HL-60/S4 treated with retinoic acid at 250 ng/mL for 4 days and 3 days (cell line): ENCODE measurements at regions not wholly inside any gene's neighbourhood (a gene's known extent, or its start where the extent isn't known, plus 50 kb on each side); places are given as distances from the start of the nearest gene placed in this dataset.

Experiments used
- in situ Hi-C: fragments of 300-500 bp; cut with MboI; formaldehyde crosslinking; loops from 2 replicates; pipeline ENCODE4 v1.7.0; 2022; ENCODE audit warnings: low sequenced_read_pairs

DNA sequence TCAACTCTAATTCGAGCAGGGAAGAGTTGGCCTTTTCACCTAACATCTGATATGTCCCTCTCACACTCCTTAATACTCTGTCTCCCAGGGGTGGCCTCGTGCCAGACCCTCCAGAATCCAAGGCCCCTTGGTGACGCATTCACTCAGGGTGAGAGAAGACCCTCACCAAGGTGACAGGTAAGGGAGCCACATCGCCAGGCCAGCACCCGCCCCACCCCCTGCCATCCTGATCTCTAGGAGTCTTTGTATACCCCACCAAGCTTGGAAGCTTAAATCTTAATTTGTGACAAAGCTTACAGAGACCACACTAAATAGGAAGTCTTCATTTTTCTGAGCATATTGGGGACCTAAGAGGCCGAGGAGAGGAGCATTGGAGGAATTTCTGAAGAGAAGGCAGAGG is 286.1 kb downstream of the IRF8 start:
- in situ Hi-C loops, result no loop called here

DNA sequence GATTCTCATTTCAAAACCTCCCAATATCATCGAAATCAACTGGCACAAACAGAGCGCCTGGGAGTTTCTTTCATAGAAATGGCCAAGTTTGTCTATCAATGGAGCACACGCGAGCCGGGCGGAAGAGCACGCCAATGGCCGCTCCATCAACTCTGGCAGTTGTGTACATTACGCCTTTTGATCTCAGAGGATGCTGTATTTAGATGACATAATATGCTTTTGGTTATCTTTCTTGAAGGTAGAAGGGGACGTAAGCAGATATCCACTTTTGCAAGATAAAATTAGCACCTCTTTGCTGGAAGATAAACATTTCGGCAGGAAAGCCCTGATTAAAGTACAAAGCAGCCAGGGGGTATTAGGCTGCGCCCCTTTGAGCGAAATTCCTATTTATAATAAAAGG is 287.4 kb downstream of the IRF8 start:
- in situ Hi-C loops, result no loop called here

DNA sequence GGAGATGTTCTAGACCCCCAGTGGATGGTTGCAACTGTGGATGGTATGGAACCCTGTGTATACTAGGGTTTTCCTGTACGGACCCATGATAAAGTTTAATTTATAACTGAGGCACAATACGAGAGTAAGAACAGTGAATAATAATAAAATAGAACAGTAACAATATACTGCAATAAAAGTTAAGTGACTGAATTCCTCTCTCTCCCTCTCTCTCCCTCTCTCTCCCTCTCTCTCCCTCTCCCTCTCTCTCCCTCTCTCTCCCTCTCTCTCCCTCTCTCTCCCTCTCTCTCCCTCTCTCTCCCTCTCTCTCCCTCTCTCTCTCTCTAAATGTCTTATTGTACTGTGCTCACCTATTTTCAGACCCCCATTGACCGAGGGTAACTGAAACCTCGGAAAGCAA is 291.0 kb downstream of the IRF8 start:
- in situ Hi-C loops, result no loop called here

DNA sequence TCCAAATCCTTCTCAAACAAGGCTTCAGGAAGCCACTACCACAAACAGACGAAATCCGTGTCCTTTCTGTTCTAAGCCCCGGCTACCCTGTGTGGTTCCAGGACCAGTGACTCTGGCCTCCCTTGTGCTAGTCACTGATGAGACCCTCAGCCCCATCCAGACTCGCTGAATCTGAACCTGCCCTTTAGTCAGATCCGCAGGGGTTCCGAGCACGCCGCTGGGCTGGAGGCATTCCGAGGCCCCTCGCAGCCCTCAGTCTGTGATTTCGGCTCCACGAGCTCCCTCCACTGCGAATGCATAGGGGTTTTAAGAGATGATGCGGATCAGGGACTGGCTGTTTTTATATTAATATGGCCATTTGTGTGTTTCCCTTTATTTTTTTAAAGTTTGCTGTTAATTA is 292.7 kb downstream of the IRF8 start:
- in situ Hi-C loops, result no loop called here

DNA sequence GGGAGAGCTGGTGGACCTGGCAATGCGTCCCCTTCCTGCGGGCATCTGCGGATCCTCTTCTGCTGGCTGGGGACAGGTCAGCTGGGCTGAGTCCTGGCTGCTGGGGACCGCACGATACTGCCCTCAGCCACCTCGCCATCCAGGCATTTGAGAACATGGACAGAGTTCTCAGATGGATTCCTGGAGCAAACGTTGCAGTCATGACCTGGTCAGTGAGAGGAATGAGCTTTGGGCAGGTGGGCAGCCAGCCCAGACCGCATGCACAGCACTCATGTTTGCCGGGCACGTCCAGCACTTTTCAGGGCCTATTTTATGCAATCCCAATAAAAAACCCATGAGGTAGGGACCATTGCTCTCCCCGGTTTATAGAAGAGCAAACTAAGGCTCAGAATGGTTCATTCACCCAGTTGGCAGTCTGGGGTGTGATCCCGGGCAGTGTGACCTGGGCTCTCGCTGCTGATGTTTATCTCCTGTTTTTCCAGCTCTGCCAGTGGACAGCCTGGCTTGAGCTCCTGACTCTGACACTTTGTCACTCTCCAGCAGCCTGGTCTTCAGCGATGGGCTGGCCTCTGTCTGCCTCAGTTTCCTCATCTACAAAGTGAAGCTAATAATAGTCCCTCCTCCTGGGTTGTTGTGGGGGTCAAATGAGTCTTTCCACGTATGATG is 294.7 kb downstream of the IRF8 start:
- in situ Hi-C loops, result no loop called here

DNA sequence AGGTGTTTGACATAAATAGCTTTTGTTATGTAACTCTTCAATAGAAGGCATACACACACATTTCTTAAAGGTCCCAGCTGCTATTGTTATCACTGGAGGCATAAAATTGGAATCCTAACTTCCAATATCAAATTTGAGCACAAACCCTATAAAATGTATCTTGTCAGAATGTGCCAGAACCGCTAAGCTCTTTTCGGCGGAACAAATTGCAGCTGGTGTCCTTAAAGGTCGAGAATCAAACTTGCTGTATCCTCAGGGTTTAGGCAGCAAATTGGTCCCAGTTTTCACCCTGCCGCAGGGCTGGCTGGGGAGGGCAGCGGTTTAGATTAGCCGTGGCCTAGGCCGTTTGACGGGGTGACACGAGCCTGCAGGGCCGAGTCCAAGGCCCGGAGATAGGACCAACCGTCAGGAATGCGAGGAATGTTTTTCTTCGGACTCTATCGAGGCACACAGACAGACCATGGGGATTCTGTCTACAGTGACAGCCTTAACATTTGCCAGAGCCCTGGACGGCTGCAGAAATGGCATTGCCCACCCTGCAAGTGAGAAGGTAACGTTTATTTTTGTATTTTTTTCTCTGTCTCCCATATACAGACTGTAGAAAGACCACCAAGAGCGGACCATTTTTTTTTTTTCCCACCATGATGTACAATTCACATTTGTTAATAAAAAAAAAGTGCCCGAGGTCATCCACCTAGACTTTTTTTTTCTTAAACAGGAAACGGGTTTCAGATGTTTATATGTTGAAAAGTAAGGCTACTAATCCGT is 297.1 kb downstream of the IRF8 start:
- in situ Hi-C loops, result no loop called here

DNA sequence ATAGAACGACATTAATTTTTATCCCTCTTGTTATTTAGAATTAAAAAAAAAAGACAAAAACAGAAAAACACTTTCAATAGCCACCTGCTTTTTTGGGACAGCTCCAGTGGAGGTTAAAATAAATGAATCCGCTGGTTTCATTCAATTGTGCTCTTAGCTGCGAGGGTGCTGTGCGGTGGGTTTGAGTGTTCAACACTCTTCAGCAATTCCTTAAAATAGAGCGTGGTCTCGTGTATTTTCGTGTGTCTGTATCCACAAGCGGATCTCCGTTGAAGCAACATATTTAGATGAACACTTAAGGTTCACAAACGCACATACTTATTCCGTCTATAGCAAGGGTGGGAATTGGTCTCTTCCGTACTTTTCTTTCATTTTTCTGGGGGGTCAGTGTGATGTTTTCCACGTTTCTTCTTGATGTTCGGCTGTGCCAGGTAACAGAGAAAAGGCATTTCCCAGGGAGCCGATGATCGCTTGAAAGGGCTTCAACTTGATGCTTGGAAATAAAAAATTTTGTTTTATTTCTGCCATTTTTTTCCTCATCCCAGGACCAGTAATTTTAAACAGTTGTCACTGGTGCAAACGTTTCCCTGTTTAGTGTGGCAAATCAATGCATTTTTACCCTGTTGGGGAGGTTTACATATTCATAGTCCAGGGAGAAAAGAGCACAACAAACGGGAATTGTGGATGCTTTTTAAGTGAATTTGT is 297.9 kb downstream of the IRF8 start:
- in situ Hi-C loops, result no loop called here

DNA sequence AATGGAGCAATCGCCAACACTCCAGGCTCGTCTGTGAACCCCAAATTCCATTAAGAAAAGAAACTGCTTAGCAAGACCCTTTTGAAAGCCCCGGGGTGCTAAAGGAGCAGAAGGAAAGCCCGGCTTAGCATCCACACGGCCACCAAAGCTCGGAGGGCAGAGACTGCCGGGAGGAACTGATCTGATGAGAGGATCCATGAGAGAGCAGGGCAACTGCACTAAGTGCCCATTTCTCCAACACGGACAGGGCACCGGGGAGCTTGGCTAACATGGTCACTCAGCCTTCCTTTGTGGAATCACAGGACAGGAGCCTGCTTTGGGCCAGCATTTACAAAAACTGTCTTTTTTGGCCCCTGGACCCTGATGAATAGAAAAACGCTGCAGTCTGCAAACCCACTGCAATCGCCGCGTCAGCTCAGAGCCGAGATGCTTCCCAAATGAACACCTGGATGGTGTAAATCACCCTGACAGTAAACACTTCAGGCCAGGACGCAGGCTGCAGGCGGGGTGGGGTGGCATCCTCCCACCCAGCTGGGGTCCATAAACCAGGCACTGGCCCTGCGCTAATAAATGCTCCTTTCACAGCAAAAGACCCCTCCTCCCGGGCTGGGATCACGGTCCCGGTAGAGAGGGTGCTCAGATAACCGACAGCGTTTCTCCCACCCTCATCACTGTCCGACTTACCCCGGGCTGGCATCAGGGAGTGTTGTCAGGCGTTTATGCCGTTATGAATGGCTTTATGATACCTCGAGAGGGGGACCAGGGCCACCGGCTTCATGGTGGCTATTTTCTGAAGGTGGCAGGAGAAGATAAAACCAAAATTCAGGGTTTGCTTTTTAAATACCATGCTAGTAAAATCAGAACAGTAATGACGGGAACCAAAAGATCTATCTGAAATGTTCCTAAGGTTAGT is 299.5 kb downstream of the IRF8 start:
- in situ Hi-C loops, result no loop called here

DNA sequence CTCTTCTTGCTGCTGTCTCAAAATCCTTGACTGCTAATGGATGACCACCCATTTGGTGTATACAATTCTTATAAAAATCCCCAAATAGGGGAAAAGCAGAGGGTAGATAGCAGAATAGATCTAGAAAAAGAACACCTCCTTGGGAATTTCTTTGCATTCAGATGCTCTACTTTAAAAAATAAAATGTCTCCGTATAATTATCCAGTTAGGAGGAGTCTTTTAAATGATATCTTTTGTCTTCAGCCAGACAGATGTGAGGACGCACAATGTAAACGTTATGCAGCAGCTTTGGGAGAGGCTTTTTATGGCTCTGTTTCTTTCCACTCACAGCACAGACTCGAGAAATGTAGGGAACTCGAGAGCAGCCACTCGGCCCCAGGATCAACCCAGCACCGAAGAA is 300.2 kb downstream of the IRF8 start:
- in situ Hi-C loops, result no loop called here

DNA sequence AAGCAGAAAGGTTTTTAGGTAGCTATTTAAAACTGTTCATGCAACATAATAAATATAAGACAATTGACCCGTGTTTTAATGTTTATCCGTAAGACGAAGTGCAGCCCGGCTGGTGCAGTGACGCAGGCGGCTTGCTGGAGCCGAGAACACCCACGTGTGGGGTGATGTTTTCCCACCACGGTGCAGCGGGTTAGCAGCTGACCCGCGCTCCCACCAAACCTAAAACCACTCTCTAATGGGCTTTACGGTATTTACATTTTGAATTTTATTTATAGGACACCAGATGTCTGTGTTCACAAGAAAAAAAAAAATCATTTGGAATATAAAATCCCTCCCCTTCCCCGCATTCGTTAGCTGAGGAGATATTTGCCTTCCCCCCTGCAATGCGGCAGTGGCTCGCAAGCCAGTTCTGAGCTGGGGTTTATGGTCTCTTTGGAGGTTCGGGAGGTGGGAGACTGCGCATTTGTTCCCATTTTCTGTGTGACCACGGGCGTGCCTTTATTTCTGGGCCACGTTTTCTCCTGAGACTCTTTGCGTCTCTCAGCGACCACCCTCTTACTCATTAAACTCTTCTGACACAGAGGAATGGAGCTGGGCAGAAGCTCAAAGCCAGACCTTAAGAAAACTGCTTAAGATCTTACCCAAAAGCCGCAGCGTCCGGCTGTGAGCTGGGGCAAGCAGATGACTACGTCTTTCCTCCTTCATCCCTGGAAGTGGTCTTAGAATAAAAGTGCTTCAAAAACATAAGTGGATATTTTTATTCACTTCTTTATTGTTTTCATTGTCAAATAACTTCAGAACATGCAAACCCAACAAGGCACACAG is 301.1 kb downstream of the IRF8 start:
- in situ Hi-C loops, result no loop called here

DNA sequence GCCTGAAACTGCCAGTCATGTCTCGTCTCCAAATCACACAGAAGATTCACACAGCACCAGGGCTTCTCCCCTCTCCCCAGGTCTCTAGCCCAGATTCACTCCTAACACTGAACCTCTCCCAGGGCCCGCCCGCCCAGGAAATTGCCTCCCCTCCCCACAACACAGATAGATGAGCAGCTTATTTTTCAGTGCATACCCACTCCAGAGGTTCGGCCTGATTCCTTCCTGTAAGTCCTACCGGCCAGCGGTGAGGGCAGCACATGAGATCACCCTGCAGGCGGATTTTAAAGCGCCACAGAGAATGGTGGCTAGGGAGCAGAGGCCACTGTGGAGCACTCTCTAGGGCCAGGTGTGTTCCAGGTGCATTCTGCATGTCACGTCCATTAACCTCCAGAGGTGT is 301.8 kb downstream of the IRF8 start:
- in situ Hi-C loops, result no loop called here

DNA sequence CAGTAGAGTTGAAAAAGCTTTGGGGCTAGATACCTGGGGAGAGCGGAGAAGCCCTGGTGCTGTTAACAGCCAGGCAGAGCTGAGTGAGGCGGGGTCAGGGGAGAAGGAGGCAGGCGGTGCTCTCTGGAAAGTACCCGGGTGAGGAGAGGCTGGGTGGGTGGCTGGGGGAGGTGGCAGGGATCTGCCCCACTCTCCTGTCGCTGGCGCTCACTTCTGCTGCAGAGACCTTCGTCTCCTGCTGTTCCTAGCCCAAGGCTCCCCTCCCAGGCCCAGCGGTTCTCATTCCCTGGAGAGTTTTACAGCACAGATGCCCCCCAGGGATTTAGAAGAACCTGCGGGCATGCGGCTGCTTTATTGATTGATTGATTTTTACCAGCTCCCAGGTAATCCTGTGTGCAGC is 302.8 kb downstream of the IRF8 start:
- in situ Hi-C loops, result no loop called here

DNA sequence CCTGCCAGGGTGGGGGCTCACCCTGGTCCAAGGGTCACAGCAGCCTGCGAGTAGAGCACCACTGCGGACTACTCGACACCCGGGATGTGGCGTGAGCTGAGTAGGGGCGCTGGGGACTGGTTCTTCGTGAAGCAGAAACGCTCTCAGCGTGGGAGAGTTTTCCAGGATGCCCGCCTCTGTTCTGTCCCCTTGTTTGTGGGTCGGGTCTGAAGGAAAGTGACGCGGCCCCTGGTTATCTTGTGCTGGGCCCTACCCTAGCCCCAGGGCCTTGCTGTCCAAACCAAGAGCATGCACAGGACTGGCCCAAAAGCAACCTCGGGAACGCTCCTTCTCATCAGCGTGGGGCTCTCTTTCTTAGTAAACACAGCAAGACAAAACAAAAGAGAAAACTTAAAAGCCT is 303.3 kb downstream of the IRF8 start:
- in situ Hi-C loops, result no loop called here

DNA sequence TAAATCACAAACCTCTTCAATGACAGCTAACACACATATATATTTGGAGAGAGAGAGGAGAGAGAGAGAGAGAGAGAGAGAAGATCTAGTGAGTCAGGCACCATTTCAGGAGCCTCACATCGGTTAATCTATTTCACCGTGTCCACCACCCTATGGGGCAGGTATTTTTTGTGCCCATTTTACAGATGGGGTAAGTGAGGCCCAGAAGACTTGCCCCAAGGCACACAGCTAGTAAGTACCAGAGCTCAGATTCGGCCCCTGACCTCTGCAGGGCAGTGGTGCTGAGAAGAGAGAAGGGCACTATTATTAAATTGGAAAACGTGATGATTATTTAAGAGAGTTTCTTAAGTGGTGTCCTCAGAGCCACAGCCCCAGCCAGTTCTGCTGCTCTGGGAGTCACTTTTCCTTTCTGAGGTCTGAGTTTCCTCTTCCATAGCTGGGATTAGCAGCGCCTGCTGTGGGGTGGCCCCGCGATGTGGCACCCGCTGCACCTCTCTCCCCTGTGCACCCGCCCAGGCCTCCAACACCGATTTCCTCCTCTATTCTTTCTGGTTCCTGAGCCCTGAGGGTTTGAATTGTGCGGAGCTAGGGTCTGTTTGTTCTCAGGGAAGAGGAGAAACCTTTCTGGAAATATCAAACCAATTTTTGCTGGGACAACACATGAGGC is 303.9 kb downstream of the IRF8 start:
- in situ Hi-C loops, result no loop called here

DNA sequence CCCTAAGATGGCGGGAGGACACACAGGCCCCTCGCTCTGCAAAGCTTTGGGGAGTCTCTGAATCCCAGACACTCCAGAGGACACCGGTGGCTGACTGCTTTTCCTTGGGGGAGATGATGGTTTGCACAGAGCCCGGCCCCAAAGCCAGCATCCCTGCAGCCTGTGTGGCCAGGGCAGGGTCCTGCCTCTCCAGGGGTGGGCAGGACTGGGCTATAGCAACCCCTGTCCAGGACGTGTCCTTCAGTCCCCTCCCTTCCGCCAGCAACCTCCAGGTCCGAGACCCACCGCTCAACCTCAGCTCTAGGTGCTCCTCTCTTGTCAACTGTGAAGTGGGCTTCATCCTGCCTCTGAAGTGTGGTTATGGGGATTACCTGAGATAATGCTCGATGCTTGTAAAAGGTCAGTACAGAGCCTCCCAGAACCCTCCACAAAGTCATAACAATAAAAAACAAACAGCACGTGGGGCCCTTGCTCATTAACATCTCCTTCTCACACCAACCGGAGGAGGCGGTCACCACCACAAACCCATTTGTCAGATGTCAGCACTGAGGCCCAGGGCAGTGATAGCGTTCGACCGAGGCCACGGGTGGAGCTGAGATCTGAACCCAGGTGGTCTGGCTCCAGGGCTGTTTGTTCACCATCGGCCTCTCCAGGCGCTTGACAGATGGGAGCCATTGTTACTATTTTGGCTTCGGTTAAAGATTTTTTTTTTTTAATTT is 304.8 kb downstream of the IRF8 start:
- in situ Hi-C loops, result no loop called here

DNA sequence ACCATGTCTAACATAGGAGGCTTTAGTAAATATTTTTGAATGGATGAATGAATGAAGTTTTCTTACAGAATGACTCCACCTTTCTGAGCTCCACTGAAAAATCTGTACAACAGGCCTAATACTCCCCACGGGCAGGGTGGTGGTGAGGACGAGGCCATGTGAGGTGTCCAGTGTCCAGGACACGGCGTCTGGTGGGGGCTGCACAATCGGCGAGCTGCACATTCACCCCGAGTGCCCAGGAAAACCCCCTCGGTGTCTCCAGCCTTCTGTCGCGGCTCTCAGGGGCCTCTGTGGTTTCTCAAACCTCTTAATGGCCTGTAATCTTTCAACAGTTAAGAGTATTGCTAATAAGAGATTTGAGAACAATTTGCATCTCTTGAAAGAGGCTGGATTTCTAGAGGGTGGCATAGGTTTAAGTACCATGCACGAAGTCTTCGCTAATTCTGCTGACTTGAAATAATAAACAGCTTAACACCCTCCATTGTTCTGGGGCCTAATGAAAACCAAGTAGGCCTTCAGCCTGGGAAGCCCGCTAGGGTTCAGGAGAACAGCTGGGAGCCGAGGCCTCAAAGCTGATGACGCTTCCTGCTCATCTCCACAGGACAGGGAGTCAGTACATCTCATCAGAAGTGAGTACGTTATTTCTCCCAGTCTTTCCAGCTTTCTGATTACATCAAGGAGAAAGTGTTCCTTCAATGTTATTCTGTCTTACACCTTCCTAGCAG is 304.6 kb upstream of the FOXF1 start:
- in situ Hi-C loops, result no loop called here

DNA sequence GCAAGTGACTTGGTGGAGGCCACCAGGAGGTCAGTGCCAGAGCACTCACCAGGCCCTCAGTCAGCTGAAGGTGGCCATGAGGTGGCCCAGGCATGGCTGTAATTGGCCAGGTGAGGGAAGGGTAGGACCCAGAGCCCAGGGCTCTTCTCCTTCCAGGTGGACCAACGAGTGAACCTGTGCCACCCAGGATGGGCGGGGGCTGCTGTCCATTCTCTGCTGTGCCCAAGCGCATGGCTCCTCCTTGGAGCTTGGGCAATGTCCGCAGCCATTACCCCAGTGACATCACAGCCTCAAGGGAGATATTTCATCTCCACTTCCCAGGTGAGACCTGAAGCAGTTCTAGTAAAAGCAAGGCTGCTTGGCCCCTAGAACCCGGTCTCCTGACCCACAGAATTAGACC is 303.0 kb upstream of the FOXF1 start:
- in situ Hi-C loops, result no loop called here

DNA sequence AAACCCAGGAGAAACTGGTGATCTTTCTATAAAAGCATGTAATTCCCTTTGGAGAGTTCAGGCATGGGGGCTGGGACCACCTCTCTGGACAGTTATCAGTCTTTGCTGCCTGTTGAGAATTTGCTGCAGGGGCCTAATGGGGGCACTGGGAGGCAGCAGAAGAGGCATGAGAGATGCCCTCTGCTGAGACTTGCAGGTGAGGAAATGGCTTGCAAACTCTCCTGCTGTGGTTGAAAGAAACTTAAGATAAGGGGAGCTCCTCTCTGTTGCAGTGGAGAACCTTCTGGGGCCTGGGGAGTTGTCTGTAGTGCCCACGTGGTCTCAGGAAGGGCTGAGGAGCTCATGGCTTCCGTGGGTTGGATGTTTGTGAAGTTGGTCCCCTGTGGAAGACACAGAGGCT is 301.1 kb upstream of the FOXF1 start:
- in situ Hi-C loops, result no loop called here
